Myocyte (in vitro differentiated cells): ENCODE measurements at regions not wholly inside any gene's neighbourhood (a gene's known extent, or its start where the extent isn't known, plus 50 kb on each side); places are given as distances from the start of the nearest gene placed in this dataset. TPM values are rescaled to one million over a fixed set of nuclear protein-coding genes. Genes with fewer than 3 reads are reported as not detected.
A peak's percentile ranks its signal among the peaks of the same experiment; 100 is the strongest.
"Not testable (repeated sequence)": the region's sequence is repeated elsewhere in the genome, so short reads cannot be mapped to it uniquely, and the experiment has no call there.

Experiments
- DNase-seq: peaks from one replicate; pipeline ENCODE4 v3.0.0-alpha.2; 2012; ENCODE audit warnings: low read depth
- microRNA-seq: library from miRNA; unstranded; fragments of <30 nt; microRNA quantifications from one replicate; pipeline ENCODE4, GENCODE V29; 2016

GRCh38 chr16:70014915-70015314, 63.8 kb downstream of the CLEC18A start:
- not testable (repeated sequence) for DNase-seq

DNA sequence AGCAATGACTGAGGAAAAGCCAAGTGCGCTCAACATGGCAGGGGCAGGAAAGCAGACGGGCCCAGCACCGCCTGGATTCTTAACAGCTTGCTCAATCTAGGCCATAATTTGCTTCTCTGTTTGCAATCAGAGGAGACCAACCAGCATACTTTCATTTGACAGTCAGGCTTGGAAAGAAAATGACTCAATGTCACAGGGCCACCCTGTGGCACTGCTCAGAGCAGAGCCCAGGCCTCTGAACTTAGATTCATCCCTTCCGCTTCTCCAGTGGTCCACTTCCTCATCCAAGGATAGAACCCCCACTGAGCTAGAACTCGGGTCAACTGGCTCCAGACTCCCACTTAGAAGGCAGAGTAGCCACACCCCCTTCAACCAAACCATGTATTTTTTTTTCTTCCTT, 65.6 kb downstream of the CLEC18A start:
- DNase-seq: peak; percentile 15

- DNase-seq: peak; percentile 26
Observed at GRCh38 chr16:70018254-70018653, 67.1 kb downstream of the CLEC18A start.

DNA sequence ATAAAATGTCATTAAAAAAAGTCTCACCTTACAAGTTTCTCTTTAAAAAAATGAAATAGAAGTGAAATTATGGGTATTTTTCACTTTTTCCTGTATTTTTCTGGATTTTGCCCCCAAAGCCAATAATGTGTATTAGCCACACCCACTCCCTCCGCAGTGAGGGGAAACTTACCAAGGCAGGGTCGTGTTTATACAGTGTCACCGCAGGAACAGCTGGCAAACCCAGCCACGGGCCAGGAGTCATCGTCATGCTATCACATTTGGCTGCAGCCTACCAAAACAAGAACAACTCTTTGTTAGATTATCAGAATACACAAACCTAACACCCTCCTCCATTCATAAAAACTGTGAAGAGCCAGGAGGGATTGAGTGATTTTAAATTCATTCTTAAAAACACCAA, 72.1 kb downstream of the CLEC18A start:
- DNase-seq: peak; percentile 71

- peak; percentile 77 for DNase-seq
Observed at GRCh38 chr16:70023956-70024355, 72.8 kb downstream of the CLEC18A start.

DNA sequence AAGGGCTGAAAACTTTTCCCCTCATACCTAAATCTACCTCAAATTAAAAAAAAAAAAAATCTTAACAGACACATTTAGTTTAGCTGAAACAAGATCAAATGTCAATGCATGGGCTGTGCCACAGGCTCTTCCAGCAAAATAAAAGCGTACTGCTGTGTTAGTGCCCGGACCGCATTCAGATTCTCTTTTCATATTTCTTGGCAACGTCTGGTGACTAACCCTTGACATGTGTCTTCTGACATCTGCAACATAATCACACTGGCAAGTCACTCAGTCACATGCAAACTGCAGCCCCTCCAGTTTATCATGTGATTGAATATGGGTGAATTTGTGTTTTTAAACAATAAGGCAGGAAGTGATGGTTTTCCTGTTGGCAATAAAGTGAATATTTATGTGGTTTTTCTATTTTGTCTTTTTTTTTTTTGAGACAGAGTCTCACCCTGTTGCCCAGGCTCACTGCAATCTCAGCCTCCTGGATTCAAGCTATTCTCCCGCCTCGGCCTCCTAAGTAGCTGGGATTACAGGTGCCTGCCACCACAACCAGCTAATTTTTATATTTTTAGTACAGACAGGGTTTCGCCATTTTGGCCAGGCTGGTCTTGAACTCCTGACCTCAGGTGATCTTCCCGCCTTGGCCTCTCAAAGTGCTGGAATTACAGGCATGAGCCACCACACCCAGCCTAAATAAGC, 75.2 kb downstream of the CLEC18A start:
- peak; percentile 76 for DNase-seq

DNA sequence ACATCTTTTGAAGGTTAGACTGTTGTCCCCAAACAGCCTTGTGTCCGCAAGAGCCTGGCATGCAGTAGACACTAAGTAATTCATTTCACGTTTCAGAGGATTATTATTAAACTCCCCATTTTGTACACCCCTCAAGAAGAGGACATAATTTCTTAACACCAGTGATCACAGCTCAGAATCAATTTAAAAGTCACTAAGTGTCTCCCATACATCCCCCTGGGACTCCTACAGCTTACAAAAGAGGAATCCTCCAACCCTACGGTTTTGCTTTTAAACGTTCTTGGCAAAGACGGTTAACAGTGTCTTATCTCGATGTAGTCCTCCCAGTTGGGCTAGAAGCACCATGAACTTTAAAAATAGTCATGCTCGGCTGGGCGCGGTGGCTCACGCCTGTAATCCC, 81.2 kb upstream of the PDPR start:
- DNase-seq: not testable (repeated sequence)

DNA sequence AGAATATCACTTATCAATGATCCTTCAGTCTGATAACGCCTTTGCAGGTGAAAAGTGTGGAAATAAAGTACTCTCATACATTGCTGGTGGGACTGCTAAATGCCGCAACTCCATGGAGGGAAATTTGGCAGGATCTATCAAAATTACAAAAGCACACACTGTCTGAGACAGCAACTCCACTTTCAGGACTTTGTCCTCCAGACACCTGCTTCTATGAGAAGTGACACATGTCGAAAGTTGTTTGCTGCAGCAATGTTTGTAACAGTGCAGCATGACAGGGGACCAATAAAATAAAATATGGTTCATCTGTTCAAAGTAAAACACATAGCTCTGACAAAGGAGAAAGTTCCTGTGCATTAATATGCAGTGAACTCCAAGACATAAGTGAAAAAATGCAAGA, 76.2 kb upstream of the PDPR start:
- DNase-seq: not testable (repeated sequence)

DNA sequence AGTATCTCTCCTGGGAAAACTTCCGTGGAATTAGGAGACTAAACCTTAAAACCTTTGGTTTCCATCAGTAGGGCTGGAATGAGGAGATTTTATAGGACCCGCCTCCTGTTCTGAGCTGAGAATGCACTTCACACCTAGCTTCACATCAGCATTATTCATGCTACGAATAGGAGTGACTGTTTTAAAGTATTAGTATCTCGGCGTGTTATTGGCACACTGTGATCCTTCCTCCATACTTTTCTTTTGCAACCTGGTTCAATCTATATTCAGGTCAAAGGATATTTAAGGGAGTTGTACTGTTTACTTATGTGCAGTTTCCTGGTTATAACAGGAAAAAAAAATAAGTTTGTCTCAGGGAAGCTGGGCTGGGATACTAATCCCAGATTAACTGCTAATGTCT, 73.6 kb upstream of the PDPR start:
- not testable (repeated sequence) for DNase-seq

- DNase-seq: not testable (repeated sequence)
Observed at GRCh38 chr16:70043538-70044067, 70.5 kb upstream of the PDPR start.

- DNase-seq: not testable (repeated sequence)
Observed at GRCh38 chr16:70046560-70046959, 67.6 kb upstream of the PDPR start.

DNA sequence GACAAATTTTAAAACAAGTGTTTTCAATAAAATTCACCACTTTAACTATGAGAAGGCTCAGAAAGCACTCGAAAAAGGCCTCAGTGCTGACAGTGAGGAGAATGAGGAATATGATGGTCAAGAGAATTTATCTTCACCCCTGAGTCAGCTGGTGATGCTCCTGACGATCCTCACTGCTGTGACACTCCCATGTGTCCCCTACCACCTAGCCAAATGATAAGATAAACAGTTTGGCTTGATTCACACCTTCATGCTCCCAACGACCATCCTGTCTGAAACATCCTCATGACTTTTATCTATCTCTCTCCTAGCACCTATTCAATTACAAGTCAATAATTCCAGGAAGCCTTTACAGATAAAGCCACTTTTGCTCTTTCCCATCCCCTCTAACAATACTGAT, 66.0 kb upstream of the PDPR start:
- DNase-seq: not testable (repeated sequence)

- DNase-seq: not testable (repeated sequence)
Observed at GRCh38 chr16:70058056-70058455, 56.1 kb upstream of the PDPR start.

DNA sequence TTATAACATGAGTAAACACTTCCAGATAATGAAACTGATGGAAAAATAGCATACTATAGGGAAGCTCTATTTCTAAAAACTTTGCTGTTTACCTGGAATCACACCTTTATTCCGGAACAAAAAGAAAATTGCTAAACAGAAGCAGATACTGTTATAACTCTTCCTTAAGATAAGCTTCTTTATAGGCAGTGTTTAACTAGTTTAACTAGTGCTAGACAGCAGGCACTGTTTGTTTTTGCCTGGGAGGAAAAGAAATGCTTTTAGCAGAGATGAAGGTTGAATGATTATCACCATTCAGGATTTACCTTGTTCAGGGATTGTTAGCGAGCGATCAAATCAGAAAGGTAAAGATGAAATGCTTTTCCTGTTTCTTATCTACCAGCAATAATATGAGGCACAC, 54.7 kb upstream of the PDPR start:
- not testable (repeated sequence) for DNase-seq

DNA sequence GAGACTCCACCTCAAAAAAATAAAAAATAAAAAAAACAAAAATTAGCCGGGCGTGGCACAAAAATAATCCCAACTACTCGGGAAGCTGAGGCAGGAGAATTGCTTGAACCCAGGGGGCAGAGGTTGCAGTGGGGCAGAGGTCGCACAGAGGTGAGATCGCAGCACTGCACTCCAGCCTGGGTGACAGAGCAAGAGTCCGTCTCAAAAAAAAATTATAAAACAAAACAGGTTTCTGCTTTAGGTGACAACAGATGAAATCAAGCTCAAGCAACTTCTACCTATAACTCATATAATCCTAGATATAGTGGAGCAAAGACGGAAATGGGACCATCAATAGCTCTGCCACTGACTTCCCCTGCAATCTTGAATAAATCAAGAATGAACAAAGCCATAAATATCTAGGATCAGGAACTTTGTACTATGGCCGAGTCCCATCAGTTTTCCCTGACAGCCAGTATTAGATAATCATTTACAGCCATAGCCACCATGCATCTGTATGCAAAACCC, 53.6 kb upstream of the PDPR start:
- not testable (repeated sequence) for DNase-seq

- DNase-seq: not testable (repeated sequence)
Observed at GRCh38 chr16:70061671-70062218, 52.4 kb upstream of the PDPR start.

- DNase-seq: not testable (repeated sequence)
Observed at GRCh38 chr16:70062947-70063346, 51.2 kb upstream of the PDPR start.

Small RNA genes in the stretch of these regions (microRNA-seq; reads per million reads assigned to microRNA genes)
- not detected for gene MIR1972-2
